OCI-LY1 (cell line): ENCODE measurements at regions not wholly inside any gene's neighbourhood (a gene's known extent, or its start where the extent isn't known, plus 50 kb on each side); places are given as distances from the start of the nearest gene placed in this dataset.

Experiments used
- EZH2 ChIP-seq: fragments of 200-600 bp; sonication (generic), shearing (Covaris generic); IDR thresholded peaks from 2 replicates; pipeline ENCODE4 v1.8.0; 2017; ENCODE audit warnings: borderline replicate concordance, mixed run types, mild to moderate bottlenecking, antibody characterized with exemption, low read length, moderate library complexity, mixed read lengths
- TF ChIP-seq, protein P1 (sequence below): fragments of 200-600 bp; sonication (generic), shearing (Covaris generic); IDR thresholded peaks from 2 replicates; pipeline ENCODE4 v1.5.1; 2017; ENCODE audit warnings: mild to moderate bottlenecking, antibody characterized with exemption, low read length, moderate library complexity, mixed read lengths

DNA sequence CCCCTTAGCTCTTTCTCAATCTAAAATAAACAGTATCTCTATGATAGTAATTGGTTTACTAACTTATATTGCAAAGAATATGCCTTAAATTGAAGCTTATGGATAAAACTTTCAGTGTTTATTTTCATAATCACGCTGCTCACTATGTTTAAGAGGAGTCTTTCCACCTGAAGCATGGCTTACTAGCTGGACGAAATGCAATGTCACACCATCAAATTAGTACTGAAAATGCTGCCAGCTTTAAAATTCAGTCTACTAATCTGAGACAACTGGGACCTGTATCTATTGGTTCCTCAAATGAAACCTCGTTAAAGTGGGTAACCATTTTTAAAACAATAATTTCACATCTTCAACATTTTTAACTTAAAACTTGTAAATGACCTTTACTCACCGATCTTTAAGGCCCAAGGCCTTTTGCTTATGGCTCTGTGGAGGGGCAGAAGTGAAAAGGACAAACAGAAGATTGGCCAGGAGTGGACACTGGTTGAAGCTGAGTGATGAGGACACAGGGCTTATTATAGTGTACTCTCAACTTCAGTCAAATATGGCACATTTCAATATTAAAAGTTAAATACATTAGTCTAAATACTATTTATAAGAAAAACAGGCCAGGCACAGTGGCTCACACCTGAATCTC is 212.8 kb upstream of the WSB1 start:
- TF ChIP-seq, protein P1, sequence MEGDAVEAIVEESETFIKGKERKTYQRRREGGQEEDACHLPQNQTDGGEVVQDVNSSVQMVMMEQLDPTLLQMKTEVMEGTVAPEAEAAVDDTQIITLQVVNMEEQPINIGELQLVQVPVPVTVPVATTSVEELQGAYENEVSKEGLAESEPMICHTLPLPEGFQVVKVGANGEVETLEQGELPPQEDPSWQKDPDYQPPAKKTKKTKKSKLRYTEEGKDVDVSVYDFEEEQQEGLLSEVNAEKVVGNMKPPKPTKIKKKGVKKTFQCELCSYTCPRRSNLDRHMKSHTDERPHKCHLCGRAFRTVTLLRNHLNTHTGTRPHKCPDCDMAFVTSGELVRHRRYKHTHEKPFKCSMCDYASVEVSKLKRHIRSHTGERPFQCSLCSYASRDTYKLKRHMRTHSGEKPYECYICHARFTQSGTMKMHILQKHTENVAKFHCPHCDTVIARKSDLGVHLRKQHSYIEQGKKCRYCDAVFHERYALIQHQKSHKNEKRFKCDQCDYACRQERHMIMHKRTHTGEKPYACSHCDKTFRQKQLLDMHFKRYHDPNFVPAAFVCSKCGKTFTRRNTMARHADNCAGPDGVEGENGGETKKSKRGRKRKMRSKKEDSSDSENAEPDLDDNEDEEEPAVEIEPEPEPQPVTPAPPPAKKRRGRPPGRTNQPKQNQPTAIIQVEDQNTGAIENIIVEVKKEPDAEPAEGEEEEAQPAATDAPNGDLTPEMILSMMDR: no peak
- no peak for TF ChIP-seq EZH2
